HepG2 (cell line): ENCODE measurements at regions not wholly inside any gene's neighbourhood (a gene's known extent, or its start where the extent isn't known, plus 50 kb on each side); places are given as distances from the start of the nearest gene placed in this dataset.

Experiments
- ATAC-seq: fragments of 200-7000 bp; cut with Tn5 transposase; 3 replicates; pipeline ENCODE4 v1.9.1; 2020; ENCODE audit warnings: mild to moderate bottlenecking, moderate library complexity
- BruUV-seq: library from RNA; stranded (reverse); fragments of 400-500 nt; replicated peaks from 2 replicates; lab custom pipeline; 2021; lab: Mats Ljungman, UMichigan
- CTCF ChIA-PET: fragments of 300-600 bp; formaldehyde crosslinking; extraction: SDS; loops from one replicate; lab custom pipeline; 2021; ENCODE audit warnings: low total read pairs, inconsistent platforms, low intra/inter-chr PET ratio; lab: Yijun Ruan, JAX
- POLR2A ChIA-PET: fragments of 350-600 bp; sonication (Branson Sonifier 250); formaldehyde crosslinking; loops from one replicate; lab custom pipeline; 2020; ENCODE audit warnings: antibody characterized with exemption, inconsistent platforms; lab: Yijun Ruan, JAX
- DNase-seq: peaks from one replicate; pipeline ENCODE4 v3.0.0-alpha.2; 2015; ENCODE audit warnings: low spot score
- FAIRE-seq: peaks from 3 replicates; lab custom pipeline; 2011; peaks lifted over from hg19 to GRCh38; lab: Jason Lieb, UNC
- H2AFZ ChIP-seq: one replicate; pipeline ENCODE4 v1.6.1; 2011; ENCODE audit warnings: low read length, inconsistent platforms
- H3K27ac ChIP-seq: fragments of 300-600 bp; 3 replicates; pipeline ENCODE4 v1.8.0; 2011; ENCODE audit warnings: mixed run types, mild to moderate bottlenecking, mixed read lengths, low read length, inconsistent platforms; ENCODE audit not compliant: insufficient read depth; ENCODE audit errors: extremely low read length
- H3K27me3 ChIP-seq, 2 experiments: fragments of 200-600 bp in 1 of 2; 2 replicates in 1 of 2; 3 replicates in 1 of 2; pipeline versions ENCODE4 v1.6.0 to v1.8.0; 2011; ENCODE audit warnings: low read length in 2 of 2, mild to moderate bottlenecking in 2 of 2, moderate library complexity in 2 of 2, inconsistent platforms in 1 of 2; ENCODE audit not compliant: insufficient read depth in 2 of 2, control insufficient read depth in 1 of 2
- H3K36me3 ChIP-seq, 2 experiments: fragments of 200-600 bp in 1 of 2; replicated peaks in 1 of 2; 2 replicates in 1 of 2; 3 replicates in 1 of 2; pipeline versions ENCODE4 v1.5.1 to v1.8.0; 2011; ENCODE audit warnings: low read length in 2 of 2, inconsistent platforms in 1 of 2; ENCODE audit not compliant: insufficient read depth in 2 of 2, control insufficient read depth in 1 of 2
- H3K4me1 ChIP-seq: 2 replicates; pipeline ENCODE4 v1.5.1; 2012; ENCODE audit warnings: low read length, inconsistent platforms; ENCODE audit not compliant: insufficient read depth
- H3K4me2 ChIP-seq: 2 replicates; pipeline ENCODE4 v1.6.0; 2011; ENCODE audit warnings: low read depth, low read length, inconsistent platforms
- H3K4me3 ChIP-seq, 3 experiments: fragments of 200-600 bp in 1 of 3; sonication (generic), shearing (Covaris generic) in 1 of 3; replicated peaks in 1 of 3; 2 replicates each; pipeline ENCODE4 v1.5.1; 2011 to 2016; ENCODE audit warnings: low read length in 3 of 3, inconsistent platforms in 2 of 3, low read depth in 2 of 3, mild to moderate bottlenecking in 2 of 3, control low read depth in 1 of 3, mixed read lengths in 1 of 3; ENCODE audit not compliant: insufficient read depth in 1 of 3
- H3K79me2 ChIP-seq: one replicate; pipeline ENCODE4 v1.6.1; 2011; ENCODE audit warnings: low read length, inconsistent platforms; ENCODE audit not compliant: insufficient read depth
- H3K9ac ChIP-seq: 2 replicates; pipeline ENCODE4 v1.6.0; 2011; ENCODE audit warnings: mild to moderate bottlenecking, low read depth, low read length, inconsistent platforms; ENCODE audit not compliant: insufficient read depth
- H3K9me3 ChIP-seq: 2 replicates; pipeline ENCODE4 v1.5.1; 2012; ENCODE audit warnings: mild to moderate bottlenecking, low read length
- H4K20me1 ChIP-seq: 2 replicates; pipeline ENCODE4 v1.6.0; 2011; ENCODE audit warnings: inconsistent platforms, mild to moderate bottlenecking, low read length, moderate library complexity; ENCODE audit not compliant: insufficient read depth
- FIP1L1 ChIP-seq: fragments of 200-400 bp; formaldehyde crosslinking; IDR thresholded peaks from 2 replicates; pipeline ENCODE4 v1.6.1; 2018; ENCODE audit warnings: low read depth, mild to moderate bottlenecking, low read length, moderate library complexity, borderline replicate concordance; ENCODE audit not compliant: insufficient read depth
- KDM4B ChIP-seq: sonication (generic); formaldehyde crosslinking; IDR thresholded peaks from 2 replicates; pipeline ENCODE4 v1.4.0; 2020; ENCODE audit warnings: missing genetic modification reagents
- NFYB ChIP-seq: sonication (generic); formaldehyde crosslinking; IDR thresholded peaks from 2 replicates; pipeline ENCODE4 v1.4.0; 2020; ENCODE audit warnings: missing genetic modification reagents
- SALL1 ChIP-seq: sonication (generic); formaldehyde crosslinking; IDR thresholded peaks from 2 replicates; pipeline ENCODE4 v1.8.0; 2022; ENCODE audit warnings: mild to moderate bottlenecking, missing genetic modification reagents
- SETDB1 ChIP-seq: sonication (generic); formaldehyde crosslinking; IDR thresholded peaks from 2 replicates; pipeline ENCODE4 v1.5.1; 2020; ENCODE audit warnings: missing genetic modification reagents, mild to moderate bottlenecking, borderline replicate concordance
- TMF1 ChIP-seq: sonication (generic); formaldehyde crosslinking; IDR thresholded peaks from 2 replicates; pipeline ENCODE4 v1.8.1; 2022; ENCODE audit warnings: low read depth, missing genetic modification reagents
- ZNF232 ChIP-seq: sonication (generic); formaldehyde crosslinking; IDR thresholded peaks from 2 replicates; pipeline ENCODE4 v1.4.0; 2020; ENCODE audit warnings: missing genetic modification reagents, borderline replicate concordance
- ZNF274 ChIP-seq: sonication (generic); formaldehyde crosslinking; IDR thresholded peaks from 2 replicates; pipeline ENCODE4 v1.5.1; 2020; ENCODE audit warnings: mild to moderate bottlenecking, missing genetic modification reagents
- ZNF432 ChIP-seq: sonication (generic); formaldehyde crosslinking; IDR thresholded peaks from 2 replicates; pipeline ENCODE4 v1.5.0; 2020; ENCODE audit warnings: missing genetic modification reagents, mild to moderate bottlenecking, borderline replicate concordance
- ZNF883 ChIP-seq: sonication (generic); formaldehyde crosslinking; IDR thresholded peaks from 2 replicates; pipeline ENCODE4 v1.5.1; 2020; ENCODE audit warnings: mild to moderate bottlenecking, missing genetic modification reagents; ENCODE audit errors: not compliant biosample characterization
- WGBS: methylation state at CpG from one replicate; pipeline ENCODE4 v1.1.6; 2017; ENCODE audit warnings: low lambda C conversion rate; 5-methylcytosine and 5-hydroxymethylcytosine counted together
- in situ Hi-C: cut with HindIII; loops from 2 replicates; pipeline ENCODE4 v1.10.0; 2017; ENCODE audit warnings: low pct_unique_long_range_greater_than_20kb; ENCODE audit not compliant: extremely low pct_ligation_motif_present
- intact Hi-C: fragments of 100-400 bp; cut with micrococcal nuclease; formaldehyde crosslinking; loops from one replicate; pipeline ENCODE4 v1.10.0; 2022; ENCODE audit not compliant: unreplicated experiment
- TF ChIP-seq, protein P1 (sequence below): sonication (generic); formaldehyde crosslinking; IDR thresholded peaks from 2 replicates; pipeline ENCODE4 v1.4.0; 2020; ENCODE audit warnings: low read depth, mild to moderate bottlenecking, missing genetic modification reagents

GRCh38 chr4:156523492-156523891, 448.1 kb downstream of the PDGFC start:
- Histone ChIP-seq H3K4me3 (no peak overlapping the region), H3K4me1 (no peaks in the 10 kb centered on the region), H2AFZ (no peak overlapping the region), H3K79me2 (no peaks in the 10 kb centered on the region), H3K27ac (no peak overlapping the region), H3K9ac (no peak overlapping the region), H3K36me3 (no peaks in the 10 kb centered on the region), H3K9me3 (no peaks in the 10 kb centered on the region), H4K20me1 (no peaks in the 10 kb centered on the region), H3K4me2 (no peak overlapping the region), H3K27me3 (no peaks in the 10 kb centered on the region)
- TF ChIP-seq TMF1 (CRISPR knock-in tag) (no peak), KDM4B (no peak), ZNF232 (no peak), SALL1 (CRISPR knock-in tag) (no peak), SETDB1 (CRISPR knock-in tag) (no peak), ZNF883 (CRISPR knock-in tag) (no peak)
- TF ChIP-seq, protein P1, sequence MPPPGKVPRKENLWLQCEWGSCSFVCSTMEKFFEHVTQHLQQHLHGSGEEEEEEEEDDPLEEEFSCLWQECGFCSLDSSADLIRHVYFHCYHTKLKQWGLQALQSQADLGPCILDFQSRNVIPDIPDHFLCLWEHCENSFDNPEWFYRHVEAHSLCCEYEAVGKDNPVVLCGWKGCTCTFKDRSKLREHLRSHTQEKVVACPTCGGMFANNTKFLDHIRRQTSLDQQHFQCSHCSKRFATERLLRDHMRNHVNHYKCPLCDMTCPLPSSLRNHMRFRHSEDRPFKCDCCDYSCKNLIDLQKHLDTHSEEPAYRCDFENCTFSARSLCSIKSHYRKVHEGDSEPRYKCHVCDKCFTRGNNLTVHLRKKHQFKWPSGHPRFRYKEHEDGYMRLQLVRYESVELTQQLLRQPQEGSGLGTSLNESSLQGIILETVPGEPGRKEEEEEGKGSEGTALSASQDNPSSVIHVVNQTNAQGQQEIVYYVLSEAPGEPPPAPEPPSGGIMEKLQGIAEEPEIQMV (CRISPR knock-in tag) = no peak
- no peak for DNase-seq
- in situ Hi-C loops = no loop called here
- no peak for FAIRE-seq
- ChIA-PET POLR2A (no interaction called here), CTCF (no interaction called here)
- no TSS peak for BruUV-seq
- intact Hi-C loops = no loop called here
- no peak for ATAC-seq
- 0% methylated on average over 3 of the region's 3 CpGs for WGBS

DNA sequence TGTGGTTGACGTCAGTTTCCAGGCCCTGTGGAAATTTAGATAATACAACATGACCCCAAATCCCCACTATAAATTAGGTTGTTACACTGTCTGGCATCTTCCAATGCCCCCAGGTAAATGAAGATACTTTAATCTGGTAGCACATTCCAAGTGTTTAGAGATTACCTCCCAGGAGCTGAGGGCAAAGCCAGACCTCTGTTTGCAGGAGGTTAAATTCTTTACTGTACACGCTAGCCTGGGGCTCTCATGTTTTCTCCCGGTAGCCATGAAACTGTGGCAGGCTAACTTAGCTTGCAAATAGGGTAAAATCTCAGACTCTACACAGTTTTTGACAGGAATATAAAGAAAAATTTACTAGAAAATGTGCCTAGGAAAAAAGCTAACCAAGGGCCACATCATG, 450.0 kb downstream of the PDGFC start:
- 6% methylated on average over 3 of the region's 3 CpGs for WGBS
- H3K4me1 ChIP-seq = no peaks in the 10 kb centered on the region
- FAIRE-seq (no peak), ATAC-seq (no peak), DNase-seq (no peak)
- H3K27me3 ChIP-seq = no peaks in the 10 kb centered on the region
- H3K79me2 ChIP-seq = no peaks in the 10 kb centered on the region
- H3K36me3 ChIP-seq = no peaks in the 10 kb centered on the region
- no peak overlapping the region for H3K9ac ChIP-seq
- POLR2A ChIA-PET = no interaction called here
- no peak overlapping the region for H3K4me2 ChIP-seq
- no TSS peak for BruUV-seq
- no peak overlapping the region for H3K27ac ChIP-seq
- in situ Hi-C loops (no loop called here), intact Hi-C loops (no loop called here)
- H3K9me3 ChIP-seq = no peaks in the 10 kb centered on the region
- no peak overlapping the region for H2AFZ ChIP-seq
- no peak for TF ChIP-seq FIP1L1
- no peak for TF ChIP-seq ZNF432
- TF ChIP-seq NFYB (CRISPR knock-in tag) = no peak
- no peak for TF ChIP-seq ZNF274
- H3K4me3 ChIP-seq = no peak overlapping the region
- CTCF ChIA-PET = no interaction called here
- no peaks in the 10 kb centered on the region for H4K20me1 ChIP-seq
